ENCODE measurements at regions not wholly inside any gene's neighbourhood (a gene's known extent, or its start where the extent isn't known, plus 50 kb on each side); places are given as distances from the start of the nearest gene placed in this dataset.

DNA sequence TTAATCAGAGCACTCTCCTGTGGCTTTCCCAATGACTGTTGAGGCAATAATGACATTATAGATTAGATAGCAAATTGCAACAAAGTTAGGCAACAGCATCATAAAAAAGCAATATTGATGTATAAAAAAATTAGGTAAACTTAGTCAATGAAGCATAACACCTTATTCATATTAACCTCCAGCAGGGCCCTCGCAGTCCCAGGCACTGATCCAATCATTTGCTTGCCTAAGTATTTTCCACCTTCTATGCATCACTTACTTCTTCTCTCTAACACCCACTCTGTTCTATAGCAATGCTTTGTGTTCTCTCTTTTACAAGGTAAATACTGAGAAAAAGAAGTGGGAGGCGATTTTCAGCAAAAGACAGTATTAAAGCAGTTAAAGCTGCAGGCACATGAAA lies 833.5 kb upstream of the ADGRL3 start:
- no peaks in the 10 kb centered on the region for H3K36me3 ChIP-seq (ENCODE audit: control insufficient read depth in 2 of 4, insufficient read depth in 4 of 4, low read length in 3 of 4)
- H2BK12ac ChIP-seq (ENCODE audit: low read depth, low read length), result no peak overlapping the region
- no peaks in the 10 kb centered on the region for H3K79me2 ChIP-seq (ENCODE audit: control insufficient read depth in 1 of 2, insufficient read depth in 2 of 2, low read length in 2 of 2)
- no peak overlapping the region for H3K56ac ChIP-seq (replicated peaks; ENCODE audit: insufficient read length, low read depth, low read length)
- FAIRE-seq, result no peak
- 92% methylated on average over 2 of the region's 2 CpGs; no CpG with 5 or more reads in 1 of the 2 experiments for WGBS, 2 experiments (ENCODE audit: extremely low coverage in 1 of 2, insufficient coverage in 1 of 2, insufficient read length in 1 of 2, insufficient replicate concordance in 2 of 2, low coverage in 1 of 2, low lambda C conversion rate in 2 of 2, missing lambda C conversion rate in 1 of 2)
- no peak overlapping the region for H3K14ac ChIP-seq (ENCODE audit: insufficient read length)
- no peak overlapping the region for H3K27ac ChIP-seq (ENCODE audit: low read depth, low read length)
- H2BK15ac ChIP-seq (ENCODE audit: low read length), result no peak overlapping the region
- no peak overlapping the region for H3K4ac ChIP-seq (replicated peaks; ENCODE audit: insufficient read length, low read depth, low read length)
- H2BK120ac ChIP-seq (replicated peaks; ENCODE audit: low read depth, low read length), result no peak overlapping the region
- H3K4me2 ChIP-seq (ENCODE audit: insufficient read depth in 1 of 2, low read depth in 2 of 2, low read length in 2 of 2), result no peak overlapping the region
- CTCF ChIA-PET (ENCODE audit: partially characterized antibody), result interaction anchor here (0.6 kb wide), 1 partner anchor 157 kb away, joined by 4 read pairs; no protein-coding TSS in a partner anchor
- H3K18ac ChIP-seq (ENCODE audit: extremely low read depth, low read length), result no peak overlapping the region
- POLR2A ChIA-PET (ENCODE audit: partially characterized antibody), result no interaction called here
- no peak overlapping the region for H4K91ac ChIP-seq (replicated peaks; ENCODE audit: insufficient read length, low read length)
- H3K4me3 ChIP-seq (ENCODE audit: extremely low read depth in 1 of 4, insufficient read depth in 2 of 4, low read depth in 3 of 4, low read length in 4 of 4), result no peak overlapping the region
- H3K79me1 ChIP-seq (ENCODE audit: low read depth, low read length), result no peaks in the 10 kb centered on the region
- H4K20me1 ChIP-seq (replicated peaks in 1 of 2; ENCODE audit: control insufficient read depth in 1 of 2, insufficient read depth in 2 of 2, low read length in 2 of 2), result no peaks in the 10 kb centered on the region
- no peak for DNase-seq (ENCODE audit: low read depth in 1 of 2, low spot score in 2 of 2)
- no peaks in the 10 kb centered on the region for H3K9me3 ChIP-seq (ENCODE audit: insufficient read depth in 2 of 2, low read depth in 1 of 2, low read length in 1 of 2)
- H4K8ac ChIP-seq (ENCODE audit: extremely low read depth, insufficient read depth, low read length), result no peak overlapping the region
- no peak overlapping the region for H3K23ac ChIP-seq (ENCODE audit: insufficient read length)
- no peak overlapping the region for H2BK20ac ChIP-seq (ENCODE audit: low read length)
- H3K9ac ChIP-seq (replicated peaks in 1 of 4; ENCODE audit: extremely low read depth in 1 of 4, low read depth in 3 of 4, low read length in 3 of 4), result no peak overlapping the region
- no peak overlapping the region for H2AFZ ChIP-seq (ENCODE audit: low read length)
- H3K4me1 ChIP-seq (replicated peaks in 1 of 4; ENCODE audit: control insufficient read depth in 3 of 4, insufficient read depth in 4 of 4, low read length in 3 of 4), result no peaks in the 10 kb centered on the region
- H2AK5ac ChIP-seq (ENCODE audit: low read depth, low read length), result no peak overlapping the region
- H3K27me3 ChIP-seq (replicated peaks in 1 of 4; ENCODE audit: control insufficient read depth in 3 of 4, extremely low read depth in 1 of 4, insufficient read depth in 3 of 4, low read length in 3 of 4), result no peaks in the 10 kb centered on the region
- H4K5ac ChIP-seq (ENCODE audit: insufficient read length, low read depth, low read length), result no peak overlapping the region
- no peak overlapping the region for H2BK5ac ChIP-seq (ENCODE audit: low read depth, low read length)
- H3K23me2 ChIP-seq (ENCODE audit: low read depth, low read length), result no peaks in the 10 kb centered on the region
- TF ChIP-seq, protein P1, sequence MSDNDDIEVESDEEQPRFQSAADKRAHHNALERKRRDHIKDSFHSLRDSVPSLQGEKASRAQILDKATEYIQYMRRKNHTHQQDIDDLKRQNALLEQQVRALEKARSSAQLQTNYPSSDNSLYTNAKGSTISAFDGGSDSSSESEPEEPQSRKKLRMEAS (IDR thresholded peaks at IDR 0.05), result no peak
- TF ChIP-seq RFX5 (IDR thresholded peaks at IDR 0.05; ENCODE audit: borderline replicate concordance, low read depth, low read length) (no peak), KDM1A (IDR thresholded peaks at IDR 0.05; ENCODE audit: borderline replicate concordance, low read length) (no peak), CBX5 (IDR thresholded peaks at IDR 0.05; ENCODE audit: low read depth, low read length) (no peak), TAF1 (IDR thresholded peaks at IDR 0.05; ENCODE audit: low read depth, low read length) (no peak), GABPA (IDR thresholded peaks at IDR 0.05; ENCODE audit: borderline replicate concordance, insufficient read depth, low read length) (no peak), GTF2F1 (IDR thresholded peaks at IDR 0.05; ENCODE audit: borderline replicate concordance, low read depth, low read length) (no peak), JUN (IDR thresholded peaks at IDR 0.05; ENCODE audit: low read depth, low read length) (no peak), POU5F1 (IDR thresholded peaks at IDR 0.05; ENCODE audit: low read depth, low read length) (no peak), CHD2 (IDR thresholded peaks at IDR 0.05; ENCODE audit: low read length) (no peak), JUND (IDR thresholded peaks at IDR 0.05; ENCODE audit: low read length) (no peak)
- TF ChIP-seq, protein P2, sequence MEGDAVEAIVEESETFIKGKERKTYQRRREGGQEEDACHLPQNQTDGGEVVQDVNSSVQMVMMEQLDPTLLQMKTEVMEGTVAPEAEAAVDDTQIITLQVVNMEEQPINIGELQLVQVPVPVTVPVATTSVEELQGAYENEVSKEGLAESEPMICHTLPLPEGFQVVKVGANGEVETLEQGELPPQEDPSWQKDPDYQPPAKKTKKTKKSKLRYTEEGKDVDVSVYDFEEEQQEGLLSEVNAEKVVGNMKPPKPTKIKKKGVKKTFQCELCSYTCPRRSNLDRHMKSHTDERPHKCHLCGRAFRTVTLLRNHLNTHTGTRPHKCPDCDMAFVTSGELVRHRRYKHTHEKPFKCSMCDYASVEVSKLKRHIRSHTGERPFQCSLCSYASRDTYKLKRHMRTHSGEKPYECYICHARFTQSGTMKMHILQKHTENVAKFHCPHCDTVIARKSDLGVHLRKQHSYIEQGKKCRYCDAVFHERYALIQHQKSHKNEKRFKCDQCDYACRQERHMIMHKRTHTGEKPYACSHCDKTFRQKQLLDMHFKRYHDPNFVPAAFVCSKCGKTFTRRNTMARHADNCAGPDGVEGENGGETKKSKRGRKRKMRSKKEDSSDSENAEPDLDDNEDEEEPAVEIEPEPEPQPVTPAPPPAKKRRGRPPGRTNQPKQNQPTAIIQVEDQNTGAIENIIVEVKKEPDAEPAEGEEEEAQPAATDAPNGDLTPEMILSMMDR (IDR thresholded peaks at IDR 0.05; ENCODE audit: control extremely low read depth in 1 of 3, insufficient read depth in 1 of 3, low read depth in 1 of 3, low read length in 3 of 3), result no peak
